AG09309 (cell line): ENCODE measurements at regions not wholly inside any gene's neighbourhood (a gene's known extent, or its start where the extent isn't known, plus 50 kb on each side); places are given as distances from the start of the nearest gene placed in this dataset.
"Not testable (repeated sequence)": the region's sequence is repeated elsewhere in the genome, so short reads cannot be mapped to it uniquely, and the experiment has no call there.

Experiments used
- DNase-seq: peaks from one replicate; pipeline ENCODE4 v3.0.0-alpha.2; 2010; ENCODE audit warnings: low read depth
- H3K4me3 ChIP-seq: 2 replicates; pipeline ENCODE4 v1.5.1; 2011; ENCODE audit warnings: mild to moderate bottlenecking, low read depth, low read length, moderate library complexity; ENCODE audit not compliant: control insufficient read depth
- CTCF ChIP-seq: IDR thresholded peaks from 2 replicates; pipeline ENCODE4 v1.5.1; 2011; ENCODE audit warnings: mild to moderate bottlenecking, low read depth, low read length, inconsistent platforms; ENCODE audit not compliant: insufficient read depth, control insufficient read depth; ENCODE audit errors: missing control alignments

DNA sequence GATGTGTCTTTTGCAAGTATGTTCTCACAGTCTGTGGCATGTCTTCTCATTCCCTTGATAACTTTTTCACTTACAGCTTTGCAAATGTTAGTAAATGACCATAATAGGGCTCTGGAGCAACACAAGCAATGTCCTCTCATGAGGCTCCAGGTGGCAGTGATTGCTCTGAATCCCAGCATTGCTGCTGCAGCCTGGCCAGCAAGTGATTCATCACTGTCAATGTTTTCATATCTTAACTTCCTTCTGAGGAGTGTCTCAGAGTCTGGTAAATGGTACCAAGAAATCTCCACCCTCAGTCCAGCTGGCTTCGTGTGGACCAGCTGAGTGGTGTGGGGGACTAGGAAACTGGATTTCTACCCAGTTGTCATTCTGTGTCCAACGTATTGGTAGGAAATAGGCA is 139.6 kb downstream of the MYLK4 start:
- H3K4me3 ChIP-seq = no peak overlapping the region
- DNase-seq = no peak
- no peak for TF ChIP-seq CTCF

GRCh38 chr6:2608503-2608902 is 142.2 kb downstream of the MYLK4 start:
- no peak for TF ChIP-seq CTCF
- no peak for DNase-seq
- H3K4me3 ChIP-seq = no peak overlapping the region

DNA sequence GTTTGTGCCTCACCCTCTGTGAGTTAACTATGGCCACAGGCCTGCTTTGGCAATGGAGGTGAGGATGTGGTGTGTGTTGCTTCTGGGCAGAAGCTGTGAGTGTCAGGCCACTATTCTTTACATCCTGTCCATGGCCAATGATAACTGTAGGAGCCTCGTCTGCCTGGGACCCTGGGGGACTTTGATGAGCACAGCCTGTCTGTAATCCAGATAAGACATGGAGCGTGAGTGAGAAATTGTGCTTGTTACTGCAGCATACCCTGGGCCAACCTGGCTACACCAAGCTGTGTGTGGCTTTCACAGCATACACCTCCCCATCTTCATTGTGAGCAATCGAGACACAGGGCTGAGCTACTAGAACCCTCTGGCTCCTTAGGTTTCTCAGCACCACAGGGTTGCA is 150.4 kb downstream of the MYLK4 start:
- H3K4me3 ChIP-seq = no peak overlapping the region
- no peak for DNase-seq
- no peak for TF ChIP-seq CTCF

GRCh38 chr6:2599817-2600216 is 150.9 kb downstream of the MYLK4 start:
- TF ChIP-seq CTCF = no peak
- no peak overlapping the region for H3K4me3 ChIP-seq
- DNase-seq = no peak

DNA sequence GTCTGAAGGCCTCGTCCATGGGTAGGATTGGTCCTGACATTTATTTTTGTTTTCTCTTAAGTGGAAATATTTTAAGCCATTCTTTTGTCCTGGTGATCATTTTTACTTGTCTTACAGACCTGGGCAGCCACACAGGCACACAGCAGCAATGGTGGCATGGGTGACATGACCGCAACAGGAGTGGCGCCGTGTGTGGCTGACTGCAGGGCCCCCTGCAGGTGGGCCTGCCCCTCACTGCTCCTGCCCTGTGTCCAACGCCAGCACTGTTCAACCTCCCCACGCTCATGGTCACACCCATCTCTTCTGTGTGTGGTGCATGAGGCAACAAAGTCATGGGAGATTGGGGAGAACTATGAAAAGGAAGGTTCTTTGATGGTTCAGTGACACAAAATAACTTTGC is 151.9 kb downstream of the MYLK4 start:
- no peak for TF ChIP-seq CTCF
- H3K4me3 ChIP-seq = no peak overlapping the region
- no peak for DNase-seq

GRCh38 chr6:2597991-2598390 is 152.7 kb downstream of the MYLK4 start:
- no peak for DNase-seq
- no peak overlapping the region for H3K4me3 ChIP-seq
- TF ChIP-seq CTCF = no peak

DNA sequence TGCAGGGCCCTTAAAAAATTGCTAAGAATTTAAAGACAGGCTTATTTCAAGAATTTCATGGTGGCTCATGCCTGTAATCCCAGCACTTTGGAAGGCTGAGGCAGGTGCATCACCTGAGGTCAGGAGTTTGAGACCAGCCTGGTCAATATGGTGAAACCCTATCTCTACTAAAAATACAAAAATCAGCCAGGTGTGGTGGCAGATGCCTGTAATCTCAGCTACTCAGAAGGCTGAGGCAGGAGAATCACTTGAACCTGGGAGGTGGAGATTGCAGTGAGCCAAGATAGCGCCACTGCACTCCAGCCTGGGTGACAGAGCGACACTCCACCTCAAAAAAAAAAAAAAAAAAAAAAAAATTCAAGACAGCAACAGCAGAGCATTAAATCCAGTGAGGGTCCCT is 153.3 kb downstream of the MYLK4 start:
- not testable (repeated sequence) for H3K4me3 ChIP-seq, DNase-seq
